CD4-positive, alpha-beta T cell (primary cell): ENCODE measurements at regions not wholly inside any gene's neighbourhood (a gene's known extent, or its start where the extent isn't known, plus 50 kb on each side); places are given as distances from the start of the nearest gene placed in this dataset.

Experiments used
- ATAC-seq: fragments of 200-7000 bp; cut with Tn5 transposase; one replicate; pipeline ENCODE4 v1.10.0; 2022; ENCODE audit warnings: mild to moderate bottlenecking; ENCODE audit not compliant: poor library complexity
- CTCF ChIA-PET: fragments of 350-600 bp; sonication (Branson Sonifier 250); formaldehyde crosslinking; loops from one replicate; lab custom pipeline; 2021; ENCODE audit warnings: antibody characterized with exemption, inconsistent platforms; lab: Charles Lee
- POLR2A ChIA-PET: fragments of 350-600 bp; sonication (Branson Sonifier 250); formaldehyde crosslinking; loops from one replicate; lab custom pipeline; 2021; ENCODE audit warnings: antibody characterized with exemption, inconsistent platforms; lab: Charles Lee
- DNase-seq, 14 experiments: peaks; one replicate each; pipeline ENCODE4 v3.0.0-alpha.2; 2013 to 2020; ENCODE audit warnings: mixed read lengths in 2 of 14
- H3K27ac ChIP-seq, 2 donors: one replicate each; pipeline versions ENCODE4 v1.5.1 to v1.7.0; 2013; ENCODE audit warnings: low read length in 2 of 2, low read depth in 1 of 2, mild to moderate bottlenecking in 1 of 2
- H3K27me3 ChIP-seq, 2 experiments: 1 replicate in 1 of 2; 2 replicates in 1 of 2; pipeline versions ENCODE4 v1.6.1 to v1.7.0; 2013; ENCODE audit warnings: low read length in 2 of 2, control low read depth in 1 of 2, mild to moderate bottlenecking in 1 of 2, moderate library complexity in 1 of 2; ENCODE audit not compliant: insufficient read depth in 2 of 2, control insufficient read depth in 1 of 2
- H3K36me3 ChIP-seq: one replicate; pipeline ENCODE4 v1.6.1; 2013; ENCODE audit warnings: low read length, control low read depth; ENCODE audit not compliant: insufficient read depth
- H3K4me1 ChIP-seq: one replicate; pipeline ENCODE4 v1.6.1; 2013; ENCODE audit warnings: low read length, control low read depth; ENCODE audit not compliant: insufficient read depth
- H3K4me3 ChIP-seq: one replicate; pipeline ENCODE4 v1.5.1; 2013; ENCODE audit warnings: mild to moderate bottlenecking, low read length, moderate library complexity
- H3K9me3 ChIP-seq, 2 experiments: 1 replicate in 1 of 2; 2 replicates in 1 of 2; pipeline versions ENCODE4 v1.6.1 to v1.7.0; 2013; ENCODE audit warnings: low read length in 2 of 2, mild to moderate bottlenecking in 2 of 2, control low read depth in 1 of 2, moderate library complexity in 1 of 2; ENCODE audit not compliant: control insufficient read depth in 1 of 2, insufficient read depth in 1 of 2
- H3K27ac Mint-ChIP-seq: one replicate; pipeline ENCODE4 v1.8.0; 2020; ENCODE audit warnings: mixed read lengths
- H3K27me3 Mint-ChIP-seq: one replicate; pipeline ENCODE4 v1.8.0; 2021; ENCODE audit warnings: mixed read lengths
- H3K36me3 Mint-ChIP-seq: one replicate; pipeline ENCODE4 v1.8.0; 2021; ENCODE audit warnings: low read depth, mixed read lengths
- H3K4me1 Mint-ChIP-seq: one replicate; pipeline ENCODE4 v1.8.0; 2021; ENCODE audit warnings: low read depth, mixed read lengths
- H3K4me3 Mint-ChIP-seq: one replicate; pipeline ENCODE4 v1.8.0; 2020; ENCODE audit warnings: mild to moderate bottlenecking, mixed read lengths
- H3K9me3 Mint-ChIP-seq: one replicate; pipeline ENCODE4 v1.8.0; 2020; ENCODE audit warnings: mixed read lengths
- intact Hi-C, 2 experiments: fragments of 100-400 bp; cut with DNase I in 1 of 2; cut with micrococcal nuclease in 1 of 2; formaldehyde crosslinking; loops; one replicate each; pipeline versions ENCODE4 v1.15.1 to v1.9.0; 2023 to 2025; cut with DNase I, micrococcal nuclease
- TF ChIP-seq, protein P1 (sequence below): fragments of 200-600 bp; IDR thresholded peaks from one replicate; pipeline ENCODE4 v1.8.0; 2022; ENCODE audit warnings: antibody characterized with exemption, mild to moderate bottlenecking

DNA sequence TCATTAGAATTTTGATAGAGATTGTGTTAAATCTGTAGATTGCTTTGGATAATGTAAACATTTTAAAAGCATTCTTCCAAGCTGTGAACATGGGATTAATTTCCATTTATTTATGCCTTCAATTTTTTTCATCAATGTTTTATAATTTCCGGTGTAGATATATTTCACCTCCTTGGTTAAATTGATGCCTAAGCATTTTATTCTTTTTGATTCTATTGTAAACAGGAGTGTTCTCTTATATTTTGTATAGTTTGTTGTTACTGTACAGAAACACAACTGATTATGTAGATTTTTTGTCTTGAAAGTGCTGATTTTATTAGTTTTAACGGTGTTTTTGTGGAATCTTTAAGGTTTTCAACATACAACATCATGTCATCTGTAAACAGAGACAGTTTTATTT is 355.0 kb downstream of the EDEM1 start:
- H3K9me3 ChIP-seq: peaks cover 5 to 8% of the 10 kb centered on the region in 2 experiments
- no peaks in the 10 kb centered on the region for H3K4me1 ChIP-seq
- H3K27me3 ChIP-seq: no peaks in the 10 kb centered on the region
- Mint-ChIP-seq H3K27ac (no peak overlapping the region), H3K9me3 (peaks cover 9% of the 10 kb centered on the region), H3K4me3 (no peak overlapping the region), H3K36me3 (peaks cover 3% of the 10 kb centered on the region), H3K27me3 (no peaks in the 10 kb centered on the region), H3K4me1 (no peaks in the 10 kb centered on the region)
- TF ChIP-seq, protein P1, sequence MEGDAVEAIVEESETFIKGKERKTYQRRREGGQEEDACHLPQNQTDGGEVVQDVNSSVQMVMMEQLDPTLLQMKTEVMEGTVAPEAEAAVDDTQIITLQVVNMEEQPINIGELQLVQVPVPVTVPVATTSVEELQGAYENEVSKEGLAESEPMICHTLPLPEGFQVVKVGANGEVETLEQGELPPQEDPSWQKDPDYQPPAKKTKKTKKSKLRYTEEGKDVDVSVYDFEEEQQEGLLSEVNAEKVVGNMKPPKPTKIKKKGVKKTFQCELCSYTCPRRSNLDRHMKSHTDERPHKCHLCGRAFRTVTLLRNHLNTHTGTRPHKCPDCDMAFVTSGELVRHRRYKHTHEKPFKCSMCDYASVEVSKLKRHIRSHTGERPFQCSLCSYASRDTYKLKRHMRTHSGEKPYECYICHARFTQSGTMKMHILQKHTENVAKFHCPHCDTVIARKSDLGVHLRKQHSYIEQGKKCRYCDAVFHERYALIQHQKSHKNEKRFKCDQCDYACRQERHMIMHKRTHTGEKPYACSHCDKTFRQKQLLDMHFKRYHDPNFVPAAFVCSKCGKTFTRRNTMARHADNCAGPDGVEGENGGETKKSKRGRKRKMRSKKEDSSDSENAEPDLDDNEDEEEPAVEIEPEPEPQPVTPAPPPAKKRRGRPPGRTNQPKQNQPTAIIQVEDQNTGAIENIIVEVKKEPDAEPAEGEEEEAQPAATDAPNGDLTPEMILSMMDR: no peak
- intact Hi-C loops: no loop called here
- H3K27ac ChIP-seq: no peak overlapping the region
- ChIA-PET POLR2A (no interaction called here), CTCF (no interaction called here)
- H3K36me3 ChIP-seq: no peaks in the 10 kb centered on the region
- no peak overlapping the region for H3K4me3 ChIP-seq
- ATAC-seq (no peak), DNase-seq (no peak)

DNA sequence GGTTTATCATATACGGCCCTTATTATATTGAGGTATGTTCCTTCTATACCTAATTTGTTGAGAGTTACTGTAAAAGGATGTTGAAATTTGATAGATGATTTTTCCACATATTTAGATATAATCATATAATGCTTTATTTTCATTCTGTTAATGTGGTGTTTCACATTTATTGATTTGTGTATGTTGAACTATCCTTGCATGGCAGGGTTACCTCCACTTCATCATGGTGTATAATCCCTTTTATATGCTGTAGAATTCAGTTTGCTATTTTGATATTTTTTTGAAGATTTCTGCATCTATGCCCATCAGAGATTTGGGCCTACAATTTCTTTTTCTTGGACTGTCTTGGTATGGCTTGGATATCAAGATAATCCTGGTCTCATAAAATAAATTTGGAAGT is 355.5 kb downstream of the EDEM1 start:
- no peaks in the 10 kb centered on the region for H3K27me3 ChIP-seq
- H3K36me3 ChIP-seq: no peaks in the 10 kb centered on the region
- no peak overlapping the region for H3K27ac Mint-ChIP-seq
- ATAC-seq: no peak
- TF ChIP-seq, protein P1: no peak
- ChIA-PET POLR2A (no interaction called here), CTCF (no interaction called here)
- H3K36me3 Mint-ChIP-seq: peaks cover 3% of the 10 kb centered on the region
- H3K9me3 Mint-ChIP-seq: peaks cover 9% of the 10 kb centered on the region
- no peak overlapping the region for H3K27ac ChIP-seq
- H3K4me1 ChIP-seq: no peaks in the 10 kb centered on the region
- no peaks in the 10 kb centered on the region for H3K4me1 Mint-ChIP-seq
- H3K4me3 Mint-ChIP-seq: no peak overlapping the region
- intact Hi-C loops: no loop called here
- DNase-seq: no peak
- H3K9me3 ChIP-seq: peaks cover 8% of the 10 kb centered on the region in 2 experiments
- H3K4me3 ChIP-seq: no peak overlapping the region
- H3K27me3 Mint-ChIP-seq: no peaks in the 10 kb centered on the region

DNA sequence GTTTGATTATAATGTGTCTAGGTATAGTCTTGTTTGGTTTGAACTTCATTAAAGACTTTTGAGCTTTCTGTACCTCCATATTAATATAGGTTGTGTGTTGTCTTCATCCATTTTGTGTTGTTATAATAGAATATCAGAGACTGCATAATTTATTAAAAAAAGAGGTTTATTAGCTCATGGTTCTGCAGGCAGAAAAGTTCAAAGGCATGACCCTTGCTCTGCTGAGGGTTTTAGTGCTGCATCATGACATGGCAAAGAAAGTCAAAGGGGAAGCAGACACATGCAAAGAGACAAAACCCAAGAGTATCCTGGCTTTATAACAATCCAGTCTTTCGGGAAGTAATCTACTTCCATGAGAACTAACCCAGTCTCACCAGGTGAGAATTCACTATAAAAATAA is 358.2 kb downstream of the EDEM1 start:
- peaks cover 7% of the 10 kb centered on the region for H3K9me3 Mint-ChIP-seq
- H3K4me1 ChIP-seq: no peaks in the 10 kb centered on the region
- ATAC-seq: no peak
- POLR2A ChIA-PET: no interaction called here
- H3K4me1 Mint-ChIP-seq: no peaks in the 10 kb centered on the region
- H3K4me3 ChIP-seq: no peak overlapping the region
- H3K27me3 ChIP-seq: no peaks in the 10 kb centered on the region
- H3K4me3 Mint-ChIP-seq: no peak overlapping the region
- no peak overlapping the region for H3K27ac ChIP-seq
- DNase-seq: no peak
- CTCF ChIA-PET: no interaction called here
- peaks cover 8 to 14% of the 10 kb centered on the region in 2 experiments for H3K9me3 ChIP-seq
- intact Hi-C loops: no loop called here
- no peaks in the 10 kb centered on the region for H3K36me3 ChIP-seq
- no peak overlapping the region for H3K27ac Mint-ChIP-seq
- TF ChIP-seq, protein P1: no peak
- no peaks in the 10 kb centered on the region for H3K27me3 Mint-ChIP-seq
- peaks cover 3% of the 10 kb centered on the region for H3K36me3 Mint-ChIP-seq
